ENCODE measurements at regions not wholly inside any gene's neighbourhood (a gene's known extent, or its start where the extent isn't known, plus 50 kb on each side); places are given as distances from the start of the nearest gene placed in this dataset.

DNA sequence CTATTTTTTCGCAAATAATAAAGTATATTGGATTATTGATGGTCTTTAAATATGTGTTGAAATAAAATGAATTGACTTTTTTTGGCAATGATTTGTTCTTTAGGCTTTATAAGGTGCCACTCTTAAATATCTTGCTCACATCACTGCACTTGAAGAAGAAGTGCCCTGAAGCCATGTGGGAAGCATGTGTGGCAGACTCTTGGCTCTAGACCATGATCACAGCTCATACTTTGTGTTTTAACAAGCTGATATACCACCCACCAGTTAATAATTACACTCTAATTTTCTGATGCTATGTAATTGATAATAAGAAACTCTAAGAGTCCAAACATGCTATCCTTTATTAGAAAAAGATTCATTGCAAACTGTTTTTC is 52.1 kb upstream of the TGFBR2 start:
- Histone ChIP-seq H3K36me3 (ENCODE audit: insufficient read depth, low read length) (no peaks in the 10 kb centered on the region), H3K4me3 (ENCODE audit: low read length, poor library complexity, severe bottlenecking) (no peak overlapping the region), H3F3A (ENCODE audit: low read depth) (no peaks in the 10 kb centered on the region), H3K9me3 (ENCODE audit: insufficient read depth, low read depth, low read length) (no peaks in the 10 kb centered on the region), H3K4me1 (ENCODE audit: insufficient read depth, low read length, poor library complexity, severe bottlenecking) (peaks cover 15% of the 10 kb centered on the region), H4K20me1 (ENCODE audit: insufficient read depth, low read length, poor library complexity, severe bottlenecking) (no peaks in the 10 kb centered on the region), H3K79me2 (ENCODE audit: insufficient read depth, low read length) (no peaks in the 10 kb centered on the region), H3K27me3 (ENCODE audit: insufficient read depth, low read length, poor library complexity, severe bottlenecking) (no peaks in the 10 kb centered on the region), H2AFZ (ENCODE audit: low read length) (no peak overlapping the region), H3K9me2 (replicated peaks; ENCODE audit: low read depth, low read length) (no peaks in the 10 kb centered on the region), H3K9ac (ENCODE audit: low read depth, low read length, poor library complexity, severe bottlenecking) (no peak overlapping the region), H3K4me2 (ENCODE audit: low read depth, low read length, poor library complexity, severe bottlenecking) (no peak overlapping the region)
- TF ChIP-seq EZH2phosphoT487 (IDR thresholded peaks at IDR 0.05; ENCODE audit: borderline replicate concordance) = no peak
- TF ChIP-seq, protein P1, sequence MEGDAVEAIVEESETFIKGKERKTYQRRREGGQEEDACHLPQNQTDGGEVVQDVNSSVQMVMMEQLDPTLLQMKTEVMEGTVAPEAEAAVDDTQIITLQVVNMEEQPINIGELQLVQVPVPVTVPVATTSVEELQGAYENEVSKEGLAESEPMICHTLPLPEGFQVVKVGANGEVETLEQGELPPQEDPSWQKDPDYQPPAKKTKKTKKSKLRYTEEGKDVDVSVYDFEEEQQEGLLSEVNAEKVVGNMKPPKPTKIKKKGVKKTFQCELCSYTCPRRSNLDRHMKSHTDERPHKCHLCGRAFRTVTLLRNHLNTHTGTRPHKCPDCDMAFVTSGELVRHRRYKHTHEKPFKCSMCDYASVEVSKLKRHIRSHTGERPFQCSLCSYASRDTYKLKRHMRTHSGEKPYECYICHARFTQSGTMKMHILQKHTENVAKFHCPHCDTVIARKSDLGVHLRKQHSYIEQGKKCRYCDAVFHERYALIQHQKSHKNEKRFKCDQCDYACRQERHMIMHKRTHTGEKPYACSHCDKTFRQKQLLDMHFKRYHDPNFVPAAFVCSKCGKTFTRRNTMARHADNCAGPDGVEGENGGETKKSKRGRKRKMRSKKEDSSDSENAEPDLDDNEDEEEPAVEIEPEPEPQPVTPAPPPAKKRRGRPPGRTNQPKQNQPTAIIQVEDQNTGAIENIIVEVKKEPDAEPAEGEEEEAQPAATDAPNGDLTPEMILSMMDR (conservative IDR thresholded peaks at IDR 0.05; ENCODE audit: low read length) = no peak

DNA sequence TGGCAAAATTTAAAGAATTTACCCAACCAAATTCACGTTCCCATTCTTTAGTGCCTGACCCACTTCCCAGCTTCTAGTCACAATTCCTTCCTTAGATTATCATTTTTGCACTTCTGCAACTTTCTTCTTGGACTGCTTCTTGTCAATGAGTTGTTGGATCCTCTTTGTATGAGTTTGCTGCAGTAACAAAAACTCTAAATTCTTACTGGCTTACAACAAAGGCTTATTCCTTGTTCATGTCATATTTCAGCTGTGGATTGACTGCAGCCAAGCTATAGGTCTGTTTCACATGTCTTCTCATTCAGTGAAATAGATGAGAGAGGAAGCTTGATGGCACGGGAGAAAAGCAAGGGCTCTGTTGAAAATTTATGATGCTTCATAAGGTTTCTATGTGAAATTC is 50.4 kb upstream of the TGFBR2 start:
- no peaks in the 10 kb centered on the region for H4K20me1 ChIP-seq (ENCODE audit: insufficient read depth, low read length, poor library complexity, severe bottlenecking)
- H3K9me3 ChIP-seq (ENCODE audit: insufficient read depth, low read depth, low read length) = no peaks in the 10 kb centered on the region
- no peak overlapping the region for H3K9ac ChIP-seq (ENCODE audit: low read depth, low read length, poor library complexity, severe bottlenecking)
- no peaks in the 10 kb centered on the region for H3K36me3 ChIP-seq (ENCODE audit: insufficient read depth, low read length)
- no peaks in the 10 kb centered on the region for H3K9me2 ChIP-seq (replicated peaks; ENCODE audit: low read depth, low read length)
- TF ChIP-seq EZH2phosphoT487 (IDR thresholded peaks at IDR 0.05; ENCODE audit: borderline replicate concordance) = no peak
- TF ChIP-seq, protein P1 (conservative IDR thresholded peaks at IDR 0.05; ENCODE audit: low read length) = no peak
- no peak overlapping the region for H3K4me2 ChIP-seq (ENCODE audit: low read depth, low read length, poor library complexity, severe bottlenecking)
- no peaks in the 10 kb centered on the region for H3K79me2 ChIP-seq (ENCODE audit: insufficient read depth, low read length)
- H3F3A ChIP-seq (ENCODE audit: low read depth) = no peaks in the 10 kb centered on the region
- H3K4me3 ChIP-seq (ENCODE audit: low read length, poor library complexity, severe bottlenecking) = no peak overlapping the region
- peaks cover 13% of the 10 kb centered on the region for H3K4me1 ChIP-seq (ENCODE audit: insufficient read depth, low read length, poor library complexity, severe bottlenecking)
- H3K27me3 ChIP-seq (ENCODE audit: insufficient read depth, low read length, poor library complexity, severe bottlenecking) = no peaks in the 10 kb centered on the region
- no peak overlapping the region for H2AFZ ChIP-seq (ENCODE audit: low read length)
